H9 (cell line): ENCODE measurements at regions not wholly inside any gene's neighbourhood (a gene's known extent, or its start where the extent isn't known, plus 50 kb on each side); places are given as distances from the start of the nearest gene placed in this dataset.

Experiments used
- DNase-seq: peaks from one replicate; pipeline ENCODE4 v3.0.0-alpha.2; 2017
- H2AFZ ChIP-seq: one replicate; pipeline ENCODE4 v1.6.1; 2013; ENCODE audit warnings: mild to moderate bottlenecking, low read length, control low read depth, moderate library complexity
- H2AK5ac ChIP-seq: 2 replicates; pipeline ENCODE4 v1.6.1; 2013; ENCODE audit warnings: low read length, control low read depth, mixed read lengths; ENCODE audit not compliant: insufficient read length
- H2BK120ac ChIP-seq: one replicate; pipeline ENCODE4 v1.6.1; 2013; ENCODE audit warnings: low read depth, mild to moderate bottlenecking, low read length, control low read depth, inconsistent platforms; ENCODE audit not compliant: poor library complexity, severe bottlenecking
- H2BK12ac ChIP-seq: 2 replicates; pipeline ENCODE4 v1.6.1; 2013; ENCODE audit warnings: low read length, control low read depth, mixed read lengths, low read depth; ENCODE audit not compliant: insufficient read length
- H2BK15ac ChIP-seq: 2 replicates; pipeline ENCODE4 v1.6.1; 2013; ENCODE audit warnings: low read depth, low read length, control low read depth
- H2BK20ac ChIP-seq: one replicate; pipeline ENCODE4 v1.6.1; 2013; ENCODE audit warnings: low read depth, mild to moderate bottlenecking, low read length, control low read depth, inconsistent platforms; ENCODE audit not compliant: poor library complexity, severe bottlenecking
- H2BK5ac ChIP-seq: 2 replicates; pipeline ENCODE4 v1.6.1; 2013; ENCODE audit warnings: low read length, control low read depth, mixed read lengths; ENCODE audit not compliant: insufficient read length
- H3K14ac ChIP-seq: 2 replicates; pipeline ENCODE4 v1.6.1; 2013; ENCODE audit warnings: low read length, control low read depth; ENCODE audit not compliant: insufficient read depth
- H3K18ac ChIP-seq: 2 replicates; pipeline ENCODE4 v1.6.1; 2013; ENCODE audit warnings: low read depth, mild to moderate bottlenecking, mixed read lengths, low read length, control low read depth; ENCODE audit not compliant: insufficient read length
- H3K23ac ChIP-seq: 2 replicates; pipeline ENCODE4 v1.6.1; 2013; ENCODE audit warnings: low read length, control low read depth, mixed read lengths, low read depth; ENCODE audit not compliant: insufficient read length
- H3K23me2 ChIP-seq: 2 replicates; pipeline ENCODE4 v1.6.1; 2013; ENCODE audit warnings: low read depth, mild to moderate bottlenecking, mixed read lengths, low read length, control low read depth; ENCODE audit not compliant: insufficient read length, poor library complexity, severe bottlenecking
- H3K27ac ChIP-seq: 2 replicates; pipeline ENCODE4 v1.5.1; 2013; ENCODE audit warnings: low read length, control low read depth, mixed read lengths, low read depth; ENCODE audit not compliant: insufficient read length
- H3K27me3 ChIP-seq: 2 replicates; pipeline ENCODE4 v1.6.1; 2013; ENCODE audit warnings: low read length, control low read depth, inconsistent platforms; ENCODE audit not compliant: insufficient read depth
- H3K4ac ChIP-seq: 2 replicates; pipeline ENCODE4 v1.6.1; 2013; ENCODE audit warnings: low read depth, mild to moderate bottlenecking, control low read depth, inconsistent platforms, low read length, moderate library complexity
- H3K4me1 ChIP-seq: 2 replicates; pipeline ENCODE4 v1.6.1; 2013; ENCODE audit warnings: low read length, control low read depth, inconsistent platforms; ENCODE audit not compliant: insufficient read depth
- H3K4me2 ChIP-seq: 2 replicates; pipeline ENCODE4 v1.6.1; 2013; ENCODE audit warnings: low read length, control low read depth, mixed read lengths; ENCODE audit not compliant: insufficient read length, insufficient read depth
- H3K56ac ChIP-seq: 2 replicates; pipeline ENCODE4 v1.6.1; 2013; ENCODE audit warnings: low read depth, mild to moderate bottlenecking, mixed read lengths, low read length, control low read depth; ENCODE audit not compliant: insufficient read length
- H3K79me1 ChIP-seq: 2 replicates; pipeline ENCODE4 v1.6.1; 2013; ENCODE audit warnings: low read depth, mild to moderate bottlenecking, moderate library complexity, low read length, control low read depth, inconsistent platforms; ENCODE audit not compliant: insufficient read depth, poor library complexity, severe bottlenecking
- H3K79me2 ChIP-seq: 2 replicates; pipeline ENCODE4 v1.6.1; 2013; ENCODE audit warnings: low read length, control low read depth, inconsistent platforms; ENCODE audit not compliant: insufficient read depth
- H3K9ac ChIP-seq: 2 replicates; pipeline ENCODE4 v1.6.1; 2013; ENCODE audit warnings: low read length, control low read depth, mixed read lengths; ENCODE audit not compliant: insufficient read length; ENCODE audit errors: extremely low read depth
- H3K9me3 ChIP-seq: one replicate; pipeline ENCODE4 v1.6.1; 2013; ENCODE audit warnings: low read depth, low read length, inconsistent platforms; ENCODE audit not compliant: control insufficient read depth
- H3T11ph ChIP-seq: one replicate; pipeline ENCODE4 v1.6.1; 2013; ENCODE audit warnings: mild to moderate bottlenecking, low read length, control low read depth, inconsistent platforms
- H4K20me1 ChIP-seq: one replicate; pipeline ENCODE4 v1.6.1; 2013; ENCODE audit not compliant: control insufficient read depth, insufficient read length, insufficient read depth
- H4K5ac ChIP-seq: 2 replicates; pipeline ENCODE4 v1.6.1; 2013; ENCODE audit warnings: low read depth, mild to moderate bottlenecking, mixed read lengths, low read length, control low read depth; ENCODE audit not compliant: insufficient read length
- H4K8ac ChIP-seq: replicated peaks from 2 replicates; pipeline ENCODE4 v1.6.1; 2013; ENCODE audit warnings: low read length, control low read depth, mixed read lengths, low read depth; ENCODE audit not compliant: insufficient read length
- H4K91ac ChIP-seq: 2 replicates; pipeline ENCODE4 v1.6.1; 2013; ENCODE audit warnings: low read depth, mild to moderate bottlenecking, moderate library complexity, mixed read lengths, low read length, control low read depth; ENCODE audit not compliant: insufficient read length
- H3K27ac Mint-ChIP-seq, 3 experiments: 2 replicates in 2 of 3; 3 replicates in 1 of 3; pipeline ENCODE4 v1.8.0; 2020 to 2021; ENCODE audit warnings: mixed read lengths in 3 of 3, mild to moderate bottlenecking in 1 of 3, moderate library complexity in 1 of 3
- H3K27me3 Mint-ChIP-seq: 2 replicates; pipeline ENCODE4 v1.8.0; 2021; ENCODE audit warnings: low read depth, mild to moderate bottlenecking, moderate library complexity, mixed read lengths
- H3K36me3 Mint-ChIP-seq, 3 experiments: 2 replicates in 2 of 3; 3 replicates in 1 of 3; pipeline ENCODE4 v1.8.0; 2020 to 2021; ENCODE audit warnings: low read depth in 3 of 3, mixed read lengths in 3 of 3; ENCODE audit not compliant: insufficient read depth in 1 of 3
- H3K4me1 Mint-ChIP-seq, 2 experiments: 2 replicates each; pipeline ENCODE4 v1.8.0; 2020; ENCODE audit warnings: mixed read lengths in 2 of 2
- H3K4me3 Mint-ChIP-seq, 2 experiments: 2 replicates in 1 of 2; 3 replicates in 1 of 2; pipeline ENCODE4 v1.8.0; 2020 to 2021; ENCODE audit warnings: mild to moderate bottlenecking in 2 of 2, mixed read lengths in 2 of 2, moderate library complexity in 1 of 2
- H3K9me3 Mint-ChIP-seq, 2 experiments: 2 replicates in 1 of 2; 3 replicates in 1 of 2; pipeline ENCODE4 v1.8.0; 2020; ENCODE audit warnings: mild to moderate bottlenecking in 2 of 2, mixed read lengths in 2 of 2, moderate library complexity in 1 of 2
- WGBS: extraction: QIAGEN DNeasy Blood & Tissue Kit; methylation state at CpG from one replicate; pipeline ENCODE4 v1.1.7; 2013; ENCODE audit warnings: missing lambda C conversion rate, low lambda C conversion rate, mixed read lengths; ENCODE audit not compliant: insufficient read length; ENCODE audit errors: extremely low coverage; 5-methylcytosine and 5-hydroxymethylcytosine counted together
- TF ChIP-seq, protein P1 (sequence below): fragments of 200-600 bp; sonication (generic); conservative IDR thresholded peaks from 3 replicates; pipeline ENCODE4 v1.8.0; 2021; ENCODE audit warnings: antibody characterized with exemption, mild to moderate bottlenecking

- Histone ChIP-seq H2BK12ac (no peak overlapping the region), H3K4me1 (no peaks in the 10 kb centered on the region), H3K18ac (no peak overlapping the region), H2AK5ac (no peak overlapping the region), H2BK120ac (no peak overlapping the region), H4K8ac (no peak overlapping the region), H3K79me1 (no peaks in the 10 kb centered on the region), H3K4me2 (no peak overlapping the region), H3K23ac (no peak overlapping the region), H3K4ac (no peak overlapping the region), H3K9me3 (no peaks in the 10 kb centered on the region), H3K27me3 (no peaks in the 10 kb centered on the region), H4K91ac (no peak overlapping the region), H2BK15ac (no peak overlapping the region), H3K56ac (no peak overlapping the region), H3K23me2 (no peaks in the 10 kb centered on the region), H3T11ph (no peak overlapping the region), H4K20me1 (no peaks in the 10 kb centered on the region), H2AFZ (no peak overlapping the region), H3K9ac (no peak overlapping the region), H2BK20ac (no peak overlapping the region), H4K5ac (no peak overlapping the region), H2BK5ac (no peak overlapping the region), H3K14ac (no peak overlapping the region), H3K79me2 (no peaks in the 10 kb centered on the region), H3K27ac (no peak overlapping the region)
- TF ChIP-seq, protein P1, sequence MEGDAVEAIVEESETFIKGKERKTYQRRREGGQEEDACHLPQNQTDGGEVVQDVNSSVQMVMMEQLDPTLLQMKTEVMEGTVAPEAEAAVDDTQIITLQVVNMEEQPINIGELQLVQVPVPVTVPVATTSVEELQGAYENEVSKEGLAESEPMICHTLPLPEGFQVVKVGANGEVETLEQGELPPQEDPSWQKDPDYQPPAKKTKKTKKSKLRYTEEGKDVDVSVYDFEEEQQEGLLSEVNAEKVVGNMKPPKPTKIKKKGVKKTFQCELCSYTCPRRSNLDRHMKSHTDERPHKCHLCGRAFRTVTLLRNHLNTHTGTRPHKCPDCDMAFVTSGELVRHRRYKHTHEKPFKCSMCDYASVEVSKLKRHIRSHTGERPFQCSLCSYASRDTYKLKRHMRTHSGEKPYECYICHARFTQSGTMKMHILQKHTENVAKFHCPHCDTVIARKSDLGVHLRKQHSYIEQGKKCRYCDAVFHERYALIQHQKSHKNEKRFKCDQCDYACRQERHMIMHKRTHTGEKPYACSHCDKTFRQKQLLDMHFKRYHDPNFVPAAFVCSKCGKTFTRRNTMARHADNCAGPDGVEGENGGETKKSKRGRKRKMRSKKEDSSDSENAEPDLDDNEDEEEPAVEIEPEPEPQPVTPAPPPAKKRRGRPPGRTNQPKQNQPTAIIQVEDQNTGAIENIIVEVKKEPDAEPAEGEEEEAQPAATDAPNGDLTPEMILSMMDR, result no peak
- H3K27ac Mint-ChIP-seq, result no peak overlapping the region
- no peak overlapping the region for H3K4me3 Mint-ChIP-seq
- H3K27me3 Mint-ChIP-seq, result no peaks in the 10 kb centered on the region; the same call in 1 of the 2 replicates
- no CpG with 5 or more reads among the region's 2 CpGs for WGBS
- peaks cover 12 to 25% (median 17%) of the 10 kb centered on the region in 3 experiments; a peak in 6 of 7 replicates for H3K36me3 Mint-ChIP-seq
- no peak for DNase-seq
- peaks cover 9 to 13% of the 10 kb centered on the region in 2 experiments for H3K4me1 Mint-ChIP-seq
- peaks cover 23 to 30% of the 10 kb centered on the region in 2 experiments for H3K9me3 Mint-ChIP-seq
These were observed 581.8 kb downstream of the ETS1 start for GRCh38 chr11:128005562-128005961.
